Right lobe of liver (tissue), 6 donors: ENCODE measurements at regions not wholly inside any gene's neighbourhood (a gene's known extent, or its start where the extent isn't known, plus 50 kb on each side); places are given as distances from the start of the nearest gene placed in this dataset.
A peak's percentile ranks its signal among the peaks of the same experiment; 100 is the strongest.
"Not testable (repeated sequence)": the region's sequence is repeated elsewhere in the genome, so short reads cannot be mapped to it uniquely, and the experiment has no call there.

Experiments used
- ATAC-seq, 4 donors: fragments of 200-7000 bp; cut with Tn5 transposase; one replicate each; pipeline ENCODE4 v1.9.1; 2020; ENCODE audit warnings: mild to moderate bottlenecking in 4 of 4, moderate library complexity in 4 of 4
- DNase-seq, 3 donors: peaks; one replicate each; pipeline ENCODE4 v3.0.0-alpha.2; 2020
- H3K27ac ChIP-seq, 3 donors: fragments of 200-600 bp; one replicate each; pipeline ENCODE4 v1.8.0; 2022
- H3K27me3 ChIP-seq, 2 donors: fragments of 200-600 bp; one replicate each; pipeline ENCODE4 v1.8.0; 2022
- H3K36me3 ChIP-seq, 4 donors: fragments of 200-600 bp; sonication (generic) in 1 of 4; one replicate each; pipeline versions ENCODE4 v1.5.1 to v1.8.0; 2017 to 2022; ENCODE audit warnings: control low read depth in 1 of 4
- H3K4me1 ChIP-seq, 4 donors: fragments of 200-600 bp; sonication (generic) in 1 of 4; one replicate each; pipeline versions ENCODE4 v1.5.1 to v1.8.0; 2017 to 2022; ENCODE audit warnings: control low read depth in 1 of 4
- H3K4me3 ChIP-seq, 3 donors: fragments of 200-600 bp; one replicate each; pipeline ENCODE4 v1.8.0; 2022
- H3K9me3 ChIP-seq, 4 donors: fragments of 200-600 bp; sonication (generic) in 1 of 4; one replicate each; pipeline versions ENCODE4 v1.5.1 to v1.8.0; 2017 to 2022; ENCODE audit warnings: control low read depth in 1 of 4
- POLR2A ChIP-seq: fragments of 450-650 bp; IDR thresholded peaks from one replicate; pipeline ENCODE4 v1.6.1; 2017; ENCODE audit warnings: antibody characterized with exemption, mild to moderate bottlenecking
- WGBS: methylation state at CpG from one replicate; pipeline ENCODE4 v1.1.6; 2018; ENCODE audit warnings: low coverage, low lambda C conversion rate; ENCODE audit not compliant: insufficient coverage; ENCODE audit errors: missing lambda C conversion rate; 5-methylcytosine and 5-hydroxymethylcytosine counted together
- intact Hi-C, 2 donors: fragments of 100-400 bp; cut with DNase I; formaldehyde crosslinking; loops; one replicate each; pipeline versions ENCODE4 v1.11.2 to v1.14.1; 2022
- TF ChIP-seq, protein P1 (sequence below), 4 donors: fragments of 200-600 bp in 3 of 4; fragments of 450-650 bp in 1 of 4; IDR thresholded peaks; one replicate each; pipeline versions ENCODE4 v1.5.1 to v1.8.0; 2016 to 2022; ENCODE audit warnings: antibody characterized with exemption in 4 of 4, mild to moderate bottlenecking in 2 of 4
- donor health status: DM: no; HTN: yes; CAD: no.
- donor health status: DM: no; HTN: no; CAD: no.
- donor health status: DM: no; HTN: no; CAD: no.
- donor health status: DM: no; HTN: yes; CAD: no.
- donor health status: DM: no; HTN: yes; CAD: no.

DNA sequence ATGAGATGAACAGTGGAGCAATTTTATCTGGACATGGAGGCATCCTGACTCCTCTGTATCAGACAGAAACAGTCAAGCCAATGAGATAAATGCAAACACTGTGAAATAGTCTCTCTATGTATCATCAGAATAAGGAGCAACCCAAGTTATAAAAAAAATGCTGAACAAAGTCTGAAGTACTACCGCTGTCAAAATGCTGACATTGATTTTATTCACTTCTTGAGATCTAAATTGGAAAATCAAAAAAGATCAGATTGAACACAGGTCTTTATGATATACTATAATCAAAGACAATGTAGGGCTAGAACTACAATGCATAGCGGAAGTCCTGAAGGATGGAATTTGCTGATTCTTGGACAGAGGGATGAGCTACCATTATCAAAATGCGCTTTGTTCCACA lies 76.1 kb downstream of the FTHL17 start:
- Histone ChIP-seq H3K36me3 (no peaks in the 10 kb centered on the region), H3K9me3 (no peaks in the 10 kb centered on the region), H3K4me3 (no peak overlapping the region), H3K27me3 (no peaks in the 10 kb centered on the region), H3K27ac (no peak overlapping the region), H3K4me1 (peaks cover 0 to 12% (median 0%) of the 10 kb centered on the region in 4 donors)
- 57% methylated on average over 3 of the region's 3 CpGs for WGBS
- DNase-seq (no peak), ATAC-seq (no peak)
- intact Hi-C loops: no loop called here
- TF ChIP-seq POLR2A: no peak
- TF ChIP-seq, protein P1, sequence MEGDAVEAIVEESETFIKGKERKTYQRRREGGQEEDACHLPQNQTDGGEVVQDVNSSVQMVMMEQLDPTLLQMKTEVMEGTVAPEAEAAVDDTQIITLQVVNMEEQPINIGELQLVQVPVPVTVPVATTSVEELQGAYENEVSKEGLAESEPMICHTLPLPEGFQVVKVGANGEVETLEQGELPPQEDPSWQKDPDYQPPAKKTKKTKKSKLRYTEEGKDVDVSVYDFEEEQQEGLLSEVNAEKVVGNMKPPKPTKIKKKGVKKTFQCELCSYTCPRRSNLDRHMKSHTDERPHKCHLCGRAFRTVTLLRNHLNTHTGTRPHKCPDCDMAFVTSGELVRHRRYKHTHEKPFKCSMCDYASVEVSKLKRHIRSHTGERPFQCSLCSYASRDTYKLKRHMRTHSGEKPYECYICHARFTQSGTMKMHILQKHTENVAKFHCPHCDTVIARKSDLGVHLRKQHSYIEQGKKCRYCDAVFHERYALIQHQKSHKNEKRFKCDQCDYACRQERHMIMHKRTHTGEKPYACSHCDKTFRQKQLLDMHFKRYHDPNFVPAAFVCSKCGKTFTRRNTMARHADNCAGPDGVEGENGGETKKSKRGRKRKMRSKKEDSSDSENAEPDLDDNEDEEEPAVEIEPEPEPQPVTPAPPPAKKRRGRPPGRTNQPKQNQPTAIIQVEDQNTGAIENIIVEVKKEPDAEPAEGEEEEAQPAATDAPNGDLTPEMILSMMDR (IDR thresholded peaks at IDR 0.05): no peak

DNA sequence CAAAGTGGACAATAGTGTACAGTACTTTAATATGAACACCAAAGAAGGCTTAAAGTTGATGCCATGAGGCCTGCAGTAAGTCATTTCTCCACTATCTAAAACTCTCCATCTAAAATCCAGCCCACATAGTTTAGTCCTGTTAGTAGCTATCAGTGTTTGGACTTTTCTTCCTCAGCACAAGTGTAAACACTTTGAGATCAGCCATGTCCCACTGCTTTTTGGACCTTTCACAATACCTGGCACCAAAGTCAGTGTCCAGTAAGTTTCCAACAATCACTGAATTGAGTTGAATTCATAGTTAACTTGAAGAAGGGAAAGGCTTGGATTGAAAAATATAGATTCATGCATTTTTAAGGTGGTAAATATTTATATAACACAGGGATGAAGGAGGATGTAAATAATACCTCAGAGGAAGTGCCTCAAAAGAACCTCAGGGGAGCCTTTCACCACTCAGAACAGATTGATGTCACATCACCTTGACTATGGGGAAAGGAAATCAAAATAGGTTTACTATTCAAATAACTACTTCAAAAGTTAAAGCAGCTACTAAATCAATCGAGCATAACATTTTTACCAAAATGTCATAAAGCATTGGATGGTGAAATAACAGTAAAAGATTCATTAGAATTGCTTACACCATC lies 76.7 kb downstream of the FTHL17 start:
- Histone ChIP-seq H3K36me3 (no peaks in the 10 kb centered on the region), H3K27ac (no peak overlapping the region), H3K4me3 (no peak overlapping the region), H3K9me3 (no peaks in the 10 kb centered on the region), H3K4me1 (peaks cover 0 to 12% (median 0%) of the 10 kb centered on the region in 4 donors), H3K27me3 (no peaks in the 10 kb centered on the region)
- ATAC-seq (peak; percentile 90 to 97 (median 95)), DNase-seq (peak in 1 of 3 donors; percentile 61)
- TF ChIP-seq, protein P1 (IDR thresholded peaks at IDR 0.05): no peak
- no peak for TF ChIP-seq POLR2A
- WGBS: 17% methylated on average over 1 of the region's 1 CpG
- intact Hi-C loops: no loop called here

DNA sequence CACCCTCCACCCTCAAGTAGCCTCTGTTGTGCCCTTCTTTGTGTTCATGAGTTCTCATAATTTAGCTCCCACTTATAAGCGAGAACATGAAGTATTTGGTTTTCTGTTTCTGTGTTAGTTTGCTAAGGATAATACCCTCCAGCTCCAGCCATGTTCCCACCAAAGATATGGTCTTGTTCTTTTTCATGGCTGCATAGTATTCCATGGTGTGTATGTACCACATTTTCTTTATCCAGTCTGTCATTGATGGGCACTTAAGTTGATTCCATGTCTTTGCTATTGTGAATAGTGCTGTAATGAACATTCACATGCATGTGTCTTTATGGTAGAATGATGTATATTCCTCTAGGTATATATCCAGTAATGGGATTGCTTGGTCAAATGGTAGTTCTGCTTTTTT lies 77.8 kb downstream of the FTHL17 start:
- H3K27ac ChIP-seq, intact Hi-C loops, ATAC-seq, H3K4me3 ChIP-seq, H3K9me3 ChIP-seq, DNase-seq, H3K36me3 ChIP-seq, H3K27me3 ChIP-seq: not testable (repeated sequence)
- WGBS: 80% methylated on average over 1 of the region's 1 CpG
- H3K4me1 ChIP-seq: peaks cover 0 to 12% (median 0%) of the 10 kb centered on the region in 4 donors

DNA sequence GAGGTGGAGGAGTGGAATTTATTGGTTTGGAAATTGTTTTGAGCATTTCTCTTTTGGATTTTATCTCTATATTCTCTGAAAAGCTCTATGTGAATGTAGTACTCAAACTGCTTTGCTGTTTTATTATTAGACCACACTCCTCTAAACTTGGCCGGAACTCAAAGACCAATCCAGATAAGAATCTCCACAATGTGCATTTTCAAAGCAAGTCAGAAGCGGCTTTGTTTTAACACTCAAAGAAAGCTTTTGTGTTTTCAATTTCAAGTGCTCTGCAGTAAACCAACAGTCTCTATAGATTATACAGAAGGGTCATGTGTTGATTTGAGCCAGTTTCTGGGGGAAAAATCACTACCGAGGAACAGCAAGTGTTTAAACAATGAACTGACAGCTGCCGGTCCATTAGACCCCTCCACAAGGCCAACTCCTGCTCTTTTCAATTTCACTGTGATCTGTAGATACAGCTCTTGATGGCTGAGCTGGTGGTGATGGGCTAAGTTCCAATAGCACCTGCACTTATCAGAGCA lies 79.4 kb downstream of the FTHL17 start:
- H3K4me1 ChIP-seq: peaks cover 0 to 12% (median 0%) of the 10 kb centered on the region in 4 donors
- ATAC-seq: peak in 3 of 4 donors; percentile 16 to 42 (median 23)
- intact Hi-C loops: no loop called here
- H3K36me3 ChIP-seq: no peaks in the 10 kb centered on the region
- no peak for TF ChIP-seq POLR2A
- TF ChIP-seq, protein P1 (IDR thresholded peaks at IDR 0.05): no peak
- H3K27me3 ChIP-seq: no peaks in the 10 kb centered on the region
- H3K27ac ChIP-seq: no peak overlapping the region
- DNase-seq: no peak
- H3K4me3 ChIP-seq: no peak overlapping the region
- no peaks in the 10 kb centered on the region for H3K9me3 ChIP-seq
- 29% methylated on average over 4 of the region's 4 CpGs for WGBS

DNA sequence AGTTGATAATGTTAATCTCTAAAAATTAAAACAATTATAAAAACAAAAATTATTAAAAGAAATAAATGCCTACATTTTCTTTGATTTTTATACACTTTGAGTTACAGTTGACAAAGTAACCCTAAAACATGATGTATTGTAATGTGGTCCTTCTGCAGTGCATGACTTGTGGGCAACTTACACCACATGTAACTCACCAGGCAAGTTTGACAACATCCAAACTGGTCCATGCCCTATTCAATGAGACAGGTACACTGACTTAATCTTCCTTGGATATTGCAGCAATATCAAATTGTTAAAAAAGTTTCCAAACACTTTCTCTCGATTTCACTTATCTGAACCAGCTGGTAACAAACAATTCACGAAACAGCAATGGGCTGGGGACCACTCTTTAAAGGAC lies 81.5 kb downstream of the FTHL17 start:
- Histone ChIP-seq H3K4me3 (no peak overlapping the region), H3K9me3 (no peaks in the 10 kb centered on the region), H3K4me1 (peaks cover 0 to 7% (median 0%) of the 10 kb centered on the region in 4 donors), H3K36me3 (no peaks in the 10 kb centered on the region), H3K27me3 (no peaks in the 10 kb centered on the region), H3K27ac (no peak overlapping the region)
- intact Hi-C loops: no loop called here
- TF ChIP-seq POLR2A: no peak
- TF ChIP-seq, protein P1 (IDR thresholded peaks at IDR 0.05): no peak
- no peak for DNase-seq
- no peak for ATAC-seq
- WGBS: 51% methylated on average over 2 of the region's 2 CpGs
